ENCODE measurements at regions not wholly inside any gene's neighbourhood (a gene's known extent, or its start where the extent isn't known, plus 50 kb on each side); places are given as distances from the start of the nearest gene placed in this dataset.

DNA sequence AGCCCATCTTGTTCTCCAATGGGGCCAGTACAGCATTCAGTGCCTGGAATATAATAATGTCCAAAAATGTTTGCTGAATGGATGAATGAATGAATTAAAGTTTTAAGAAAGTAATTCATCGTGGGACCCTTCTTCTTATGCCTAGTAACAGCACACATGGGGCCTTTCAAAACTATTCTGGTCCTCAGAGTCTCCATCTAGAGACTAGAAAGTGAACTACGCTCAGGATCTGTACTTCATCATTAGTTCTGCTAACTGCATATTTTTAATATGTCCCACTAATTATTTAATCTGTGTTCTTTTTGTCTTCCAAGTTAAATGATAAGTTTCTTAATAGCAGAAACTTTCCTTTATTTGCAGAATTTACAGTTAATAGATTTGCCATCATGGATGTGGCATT, 172.5 kb downstream of the SMAD2 start:
- DNase-seq = no peak

DNA sequence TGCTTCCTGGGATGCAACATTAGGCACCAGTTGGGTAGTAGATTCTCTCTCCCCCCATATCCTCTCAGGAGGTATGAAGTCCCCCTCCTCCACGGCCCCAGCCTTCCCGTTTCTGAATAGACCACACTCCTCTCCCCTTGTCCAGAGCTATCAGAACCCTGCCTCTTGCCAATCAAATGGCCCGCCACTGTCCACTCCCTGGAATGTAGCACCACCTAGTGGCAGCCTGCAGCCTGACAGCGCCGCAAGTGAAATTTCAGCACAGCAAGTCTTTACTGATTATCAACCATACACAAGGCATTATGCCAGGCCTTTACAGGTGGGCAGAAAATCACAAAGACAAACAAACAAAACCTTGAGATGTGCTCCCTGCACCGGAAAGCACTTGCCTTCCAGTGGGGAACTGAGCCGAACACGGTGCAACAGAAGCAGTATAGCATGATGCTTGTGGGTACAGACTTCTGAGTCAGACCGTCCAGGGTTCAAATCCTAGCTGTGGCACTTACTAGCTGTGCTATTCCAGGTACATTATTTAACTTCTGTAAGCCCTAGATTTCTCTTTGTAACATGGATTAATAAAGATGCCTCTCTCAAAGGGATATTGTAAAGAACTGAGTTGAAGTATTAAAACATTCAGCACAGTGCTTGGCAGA, 174.0 kb downstream of the SMAD2 start:
- DNase-seq = peak; percentile 39

DNA sequence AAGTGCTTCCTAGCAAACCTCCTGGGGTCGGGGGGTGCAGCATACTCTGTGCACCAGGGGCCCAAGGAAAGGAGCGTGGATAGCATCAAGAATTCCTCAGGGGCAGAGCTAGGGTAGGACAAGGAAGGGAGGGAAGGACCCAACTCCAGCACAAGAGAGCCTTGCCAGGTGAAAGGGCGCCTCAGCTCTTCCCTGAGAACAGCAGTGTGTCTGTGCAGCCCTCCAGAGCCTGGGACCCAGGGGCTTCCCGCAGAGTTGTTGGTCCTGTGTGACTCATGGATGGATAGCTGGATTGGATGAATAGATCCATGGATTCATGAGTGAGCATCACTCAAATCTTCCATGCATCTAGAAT, 175.4 kb downstream of the SMAD2 start:
- no peak for DNase-seq

DNA sequence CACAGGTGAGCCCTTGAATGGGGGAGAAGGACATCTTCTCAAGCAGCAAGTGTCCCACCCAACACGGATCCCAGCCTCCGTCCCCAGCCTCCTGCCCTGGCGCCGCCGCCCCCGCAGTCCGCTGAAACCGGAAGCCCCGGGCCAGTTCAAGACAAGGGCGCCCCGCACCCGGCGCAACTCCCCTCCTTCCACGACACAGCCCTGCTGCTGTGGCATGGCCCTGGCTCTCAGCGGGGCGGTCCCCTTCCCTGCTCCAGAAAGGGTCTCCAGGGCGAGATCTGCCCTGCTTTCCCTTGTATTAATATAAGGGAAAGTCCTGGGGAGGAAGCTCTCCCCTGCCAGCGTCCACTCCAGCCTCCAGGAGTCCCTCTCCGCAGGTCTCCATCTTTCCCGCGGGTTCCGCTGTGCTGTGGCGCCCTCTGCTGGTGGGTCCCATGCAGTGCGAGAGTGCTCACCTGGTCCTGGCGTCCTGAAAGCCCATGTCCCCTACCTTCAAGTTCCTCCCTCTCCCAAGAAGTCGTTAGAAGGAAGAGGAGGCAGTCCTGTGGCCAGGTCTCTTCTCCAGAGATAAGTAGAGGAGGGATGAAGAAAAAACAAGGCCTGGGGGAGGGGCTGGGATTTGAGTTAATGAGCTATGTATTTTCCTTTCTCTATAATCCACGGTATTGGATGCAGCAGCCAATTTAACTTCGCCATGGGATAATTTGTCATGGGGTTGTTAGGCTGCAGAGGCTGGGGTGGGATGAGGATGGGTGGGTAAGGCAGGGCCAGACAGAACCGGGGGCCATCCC, 176.0 kb downstream of the SMAD2 start:
- peak; percentile 70 for DNase-seq

DNA sequence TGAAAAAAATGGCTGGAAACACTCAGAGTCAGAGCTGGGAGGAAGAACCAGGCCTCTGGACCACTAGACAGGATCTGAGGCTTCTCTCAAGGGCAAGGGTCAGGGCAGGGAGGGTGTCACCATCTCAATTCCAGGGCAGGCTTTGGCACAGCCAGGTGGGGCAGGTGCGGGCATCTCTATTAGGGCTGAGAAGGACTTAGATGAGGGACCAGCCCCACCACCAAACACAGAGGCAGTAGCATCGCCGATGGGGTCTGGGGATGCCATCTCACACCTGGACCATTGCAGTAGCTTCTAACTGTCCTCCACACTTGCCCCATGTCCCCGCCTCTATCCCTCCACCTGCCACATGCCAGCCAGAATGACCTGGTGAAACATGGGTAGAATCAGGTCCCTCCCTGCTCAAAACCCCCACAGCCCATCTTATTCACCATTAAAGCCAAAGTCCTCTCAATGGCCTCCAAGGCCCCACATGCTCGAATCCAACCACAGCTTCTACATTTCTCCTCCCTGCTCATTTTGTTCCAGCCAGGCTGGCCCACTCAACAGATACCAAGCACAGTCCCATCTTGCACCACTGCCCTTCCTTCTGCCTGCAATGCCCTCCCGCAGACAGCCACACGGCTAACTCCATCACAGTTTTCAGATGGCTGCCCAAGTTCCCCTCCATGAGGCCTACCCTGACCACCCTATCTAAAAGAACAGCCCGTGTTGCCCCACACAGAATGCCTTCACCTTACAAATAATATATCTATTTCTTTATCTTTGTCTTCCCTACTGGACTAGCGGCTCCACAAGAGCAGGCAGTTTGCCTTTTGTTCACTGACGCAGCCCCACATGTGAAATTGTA, 177.4 kb downstream of the SMAD2 start:
- DNase-seq = no peak

DNA sequence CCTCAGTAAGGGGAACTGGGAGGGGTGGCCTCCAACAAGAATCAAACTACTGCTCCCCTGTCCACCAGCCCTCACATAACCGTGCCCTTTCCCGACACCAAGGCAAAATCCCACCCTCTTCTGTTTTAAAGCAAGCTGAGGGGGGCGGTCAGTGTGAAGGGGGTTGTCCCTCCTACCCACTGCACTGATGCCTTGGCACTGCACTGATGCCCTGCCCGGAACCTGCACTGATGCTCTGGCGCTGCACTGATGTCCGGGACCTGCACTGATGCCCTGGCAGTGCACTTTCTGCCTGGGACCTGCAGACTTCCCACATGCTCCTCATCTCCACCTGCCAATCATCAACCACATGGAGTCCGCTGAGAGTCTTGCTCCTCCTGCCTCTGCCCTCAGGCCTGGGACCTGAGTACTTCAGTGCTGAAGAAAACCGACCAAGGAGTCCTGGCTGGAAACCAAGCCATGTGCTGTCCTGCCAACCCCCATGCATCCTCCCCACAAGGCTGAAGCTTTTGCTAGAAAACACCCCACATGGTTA, 179.5 kb downstream of the SMAD2 start:
- no peak for DNase-seq

DNA sequence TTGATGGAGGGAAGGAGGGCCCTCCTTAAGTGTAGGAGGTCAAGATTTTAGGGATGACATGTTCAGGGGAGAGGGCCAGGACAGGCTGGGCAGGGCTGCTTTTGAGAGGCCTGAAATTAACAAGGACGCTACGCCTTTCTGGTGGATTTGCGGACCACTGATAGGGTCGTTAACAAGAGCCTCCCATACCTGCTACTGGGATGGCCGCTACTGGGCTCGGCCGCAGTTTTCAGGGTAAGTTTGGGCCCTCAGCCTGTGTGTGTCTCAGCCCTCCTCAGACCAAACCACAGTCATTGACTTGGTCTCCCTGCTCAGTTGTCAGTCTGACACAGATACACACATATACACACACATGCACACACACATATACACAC, 180.9 kb downstream of the SMAD2 start:
- DNase-seq = no peak

DNA sequence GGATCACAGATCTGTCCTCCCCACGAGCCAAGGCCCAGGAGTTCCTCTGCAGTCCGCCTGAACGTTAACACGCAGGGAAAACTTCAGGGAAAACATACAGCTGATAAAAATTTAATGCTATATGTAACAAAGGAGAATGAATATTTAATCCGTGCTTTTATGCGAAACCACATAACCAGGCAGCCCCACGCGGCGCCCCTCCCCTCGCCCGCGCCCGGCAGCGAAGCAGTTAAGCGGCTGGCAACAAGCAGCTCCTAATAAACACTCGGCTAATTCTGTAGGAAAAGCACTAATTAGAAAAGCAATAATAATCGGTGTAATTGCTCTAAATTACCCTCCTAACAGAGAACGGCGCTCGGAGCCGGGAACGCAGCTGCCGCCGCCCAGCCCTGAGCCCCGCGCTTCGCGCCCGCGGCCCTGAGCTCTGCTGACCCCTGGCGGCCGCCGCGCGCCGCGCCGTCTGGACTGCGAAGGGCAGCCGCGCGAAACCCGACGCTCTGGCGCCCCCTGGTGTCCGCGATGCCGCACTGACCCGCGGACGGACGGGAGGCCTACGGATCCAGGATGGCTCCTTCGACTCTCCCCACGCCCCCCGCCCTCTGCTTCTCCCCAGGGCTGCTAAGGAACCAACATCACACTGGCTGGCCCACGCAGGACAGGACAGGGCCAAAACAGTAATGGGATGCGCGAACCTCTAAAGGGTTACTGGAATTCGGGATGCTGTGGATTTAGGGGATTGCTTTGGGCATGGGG, 181.4 kb downstream of the SMAD2 start:
- peak; percentile 6 for DNase-seq

DNA sequence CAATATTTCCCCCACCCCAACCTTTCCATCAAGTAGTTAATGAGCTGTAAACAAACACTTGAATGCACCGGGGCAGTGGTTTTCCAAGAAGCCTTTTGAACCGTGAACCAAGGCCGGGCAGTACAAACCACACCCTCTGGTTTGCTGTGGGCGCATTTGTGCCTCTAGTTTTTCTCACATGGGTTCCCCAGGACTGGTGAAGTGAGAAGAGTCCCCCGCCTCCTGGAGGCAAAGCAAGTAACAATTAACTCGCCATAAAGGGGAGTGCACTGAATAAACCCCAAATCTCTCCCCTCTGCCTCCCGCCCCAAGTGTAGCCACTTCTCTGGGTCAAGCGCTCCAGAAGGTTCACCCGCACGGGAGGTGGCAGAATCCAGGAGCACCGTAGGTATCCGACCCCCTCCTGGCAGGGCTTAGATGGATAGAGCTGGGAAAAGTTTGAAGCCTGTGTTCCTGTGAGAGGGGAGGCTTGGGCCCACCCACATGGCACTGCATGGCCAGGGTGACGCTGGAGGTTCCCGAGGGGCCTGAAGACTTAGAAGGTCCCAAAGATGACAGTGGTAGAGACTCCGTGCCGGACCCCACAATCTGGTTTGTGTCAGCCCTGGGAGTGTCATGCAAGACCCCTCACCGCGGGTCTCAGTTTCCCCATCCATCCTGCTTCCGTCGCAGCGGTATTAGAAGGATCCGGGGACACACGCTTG, 182.2 kb downstream of the SMAD2 start:
- DNase-seq = no peak

DNA sequence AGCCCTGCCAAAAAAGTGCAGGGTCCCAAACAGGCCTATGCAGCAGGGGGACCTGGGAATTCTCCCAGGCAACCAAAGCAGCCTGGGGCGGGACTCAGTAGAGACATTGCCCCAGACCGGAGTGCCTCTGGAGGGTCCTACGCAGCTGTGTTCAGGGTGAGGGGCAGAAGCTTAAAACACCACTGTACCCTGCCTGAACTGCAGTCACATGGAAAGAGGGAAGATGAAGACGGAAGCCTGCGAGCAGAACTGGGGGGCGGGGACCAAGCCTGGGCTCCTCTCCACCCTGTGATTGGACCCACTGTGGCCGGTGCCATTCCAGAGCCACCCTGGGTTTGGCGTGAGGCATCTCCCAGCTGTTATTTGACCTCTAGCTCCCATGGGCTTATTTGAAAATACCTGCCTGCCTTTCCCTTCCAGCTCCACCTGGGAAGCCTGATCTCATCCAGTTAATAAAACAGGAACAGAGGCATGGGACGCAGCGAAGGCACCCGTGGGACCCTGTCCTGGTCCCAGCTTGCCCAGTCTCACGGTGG, 183.1 kb downstream of the SMAD2 start:
- no peak for DNase-seq

DNA sequence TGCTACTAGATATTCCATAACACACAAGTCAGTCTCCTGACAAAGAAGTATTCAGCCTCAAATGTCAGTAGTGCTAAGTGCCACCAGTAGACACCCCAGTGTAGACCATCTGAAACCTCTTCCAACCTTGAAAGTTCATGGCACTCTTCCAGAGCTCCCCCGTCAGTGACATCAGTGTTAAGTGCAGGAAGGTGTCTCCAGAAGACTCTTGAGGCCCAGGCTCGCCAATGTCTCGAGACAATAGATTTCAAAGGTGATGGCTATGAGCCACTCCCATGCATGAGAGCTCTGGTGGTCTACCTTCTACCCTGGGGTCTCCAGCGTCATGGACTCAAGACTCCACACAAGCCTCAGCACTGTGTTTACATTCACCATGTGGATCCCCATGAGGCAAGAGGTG, 183.8 kb downstream of the SMAD2 start:
- DNase-seq = no peak

DNA sequence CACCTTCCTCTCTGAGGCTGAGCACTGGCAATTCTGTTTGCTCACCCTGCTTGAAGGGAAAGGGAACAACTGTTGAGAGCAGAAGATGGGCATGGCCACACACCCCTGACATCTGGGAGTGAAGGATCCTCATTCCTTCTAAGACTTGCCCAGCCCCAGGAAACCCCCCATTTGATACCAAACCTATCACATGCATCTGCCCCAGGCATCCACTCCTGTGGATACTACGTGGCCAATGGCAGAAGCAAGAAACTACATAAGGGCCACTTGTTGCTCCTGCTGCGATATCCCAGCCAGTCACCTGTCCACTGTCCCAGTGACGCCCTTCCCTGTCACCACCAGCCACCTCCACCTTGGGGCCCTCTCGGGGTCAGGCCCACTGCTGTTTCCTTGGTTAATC, 185.2 kb downstream of the SMAD2 start:
- DNase-seq = no peak

DNA sequence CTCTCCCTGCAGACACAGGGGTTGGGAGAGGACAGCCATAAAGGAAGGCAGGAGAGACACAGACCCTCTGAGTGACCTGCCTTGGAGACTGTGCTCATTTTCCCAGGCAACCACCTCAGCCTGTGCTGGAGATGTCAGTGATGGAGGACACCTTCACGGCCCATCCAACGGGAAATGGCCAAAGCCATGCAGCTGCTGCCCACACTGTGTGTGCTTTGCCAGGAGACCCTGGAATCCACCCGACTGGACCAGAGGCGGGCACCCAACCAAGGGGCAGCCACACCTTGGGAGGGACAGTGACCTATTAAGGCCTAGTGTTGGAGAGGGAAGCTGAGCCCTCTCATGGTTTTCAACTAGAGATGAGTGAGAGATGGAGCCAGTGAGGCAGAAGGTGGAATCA, 192.5 kb downstream of the SMAD2 start:
- DNase-seq = no peak

DNA sequence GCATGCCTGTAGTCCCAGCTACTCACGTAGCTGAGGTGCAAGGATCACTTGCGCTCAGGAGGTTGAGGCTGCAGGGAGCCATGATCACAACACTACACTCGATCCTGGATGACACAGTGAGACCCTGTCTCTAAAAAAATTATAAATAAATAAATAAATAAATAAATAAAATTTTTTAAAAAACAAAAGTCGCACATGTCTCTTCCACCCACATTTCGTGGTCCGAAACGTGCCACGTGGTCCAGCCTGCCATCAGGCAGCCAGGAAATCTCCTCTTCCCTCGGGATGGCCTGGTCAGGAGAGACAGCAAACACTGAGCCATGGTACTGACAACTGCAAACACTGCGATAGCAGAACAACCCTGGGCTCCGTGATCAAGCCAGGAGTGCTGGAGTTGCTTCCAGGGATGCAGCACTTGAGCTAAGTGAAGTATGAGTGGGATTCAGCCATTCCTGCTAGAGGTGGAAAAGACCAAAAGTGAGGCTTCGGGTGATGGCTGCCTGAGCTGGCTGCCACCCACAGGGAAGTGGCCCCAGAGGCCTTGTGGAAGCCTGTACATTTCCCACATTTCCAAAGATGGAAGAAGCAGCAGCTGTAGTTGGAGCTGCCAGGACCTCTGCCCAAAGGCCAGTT, 193.1 kb downstream of the SMAD2 start:
- DNase-seq = no peak

DNA sequence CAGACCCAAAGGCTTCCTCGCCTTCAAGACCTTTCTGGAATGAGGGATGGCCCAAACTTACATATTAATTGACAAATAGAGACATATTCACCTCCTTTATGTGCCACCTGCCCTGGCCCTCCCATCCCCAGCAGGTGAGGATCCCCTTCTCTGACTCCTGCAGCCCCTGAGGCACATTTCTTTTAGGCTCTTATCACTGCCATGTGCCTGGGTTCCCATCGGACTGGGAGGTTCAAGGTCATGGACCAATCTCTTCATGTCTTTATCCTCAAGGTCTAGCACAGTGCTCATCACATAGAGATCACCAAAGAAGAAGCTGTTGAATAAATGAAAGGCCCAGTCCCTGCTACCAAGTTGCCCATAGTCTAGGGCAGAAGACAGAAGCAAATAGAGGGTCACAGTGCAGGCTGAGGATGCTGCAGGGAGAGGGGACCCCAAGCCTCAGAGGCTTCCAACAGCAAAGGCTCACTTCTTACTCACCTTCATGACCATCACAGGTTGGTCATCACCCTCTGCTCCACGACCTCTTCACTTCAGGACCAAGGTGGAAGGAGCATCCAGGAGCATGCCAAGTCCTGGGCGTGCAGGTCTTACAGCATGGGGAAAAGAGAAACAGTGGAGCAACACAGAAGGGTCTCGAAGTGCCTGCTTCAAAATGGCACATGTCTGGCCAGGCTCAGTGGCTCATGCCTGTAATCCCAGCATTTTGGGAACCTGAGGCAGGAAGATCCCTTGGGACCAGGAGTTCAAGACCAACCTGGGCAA, 193.9 kb downstream of the SMAD2 start:
- no peak for DNase-seq

DNA sequence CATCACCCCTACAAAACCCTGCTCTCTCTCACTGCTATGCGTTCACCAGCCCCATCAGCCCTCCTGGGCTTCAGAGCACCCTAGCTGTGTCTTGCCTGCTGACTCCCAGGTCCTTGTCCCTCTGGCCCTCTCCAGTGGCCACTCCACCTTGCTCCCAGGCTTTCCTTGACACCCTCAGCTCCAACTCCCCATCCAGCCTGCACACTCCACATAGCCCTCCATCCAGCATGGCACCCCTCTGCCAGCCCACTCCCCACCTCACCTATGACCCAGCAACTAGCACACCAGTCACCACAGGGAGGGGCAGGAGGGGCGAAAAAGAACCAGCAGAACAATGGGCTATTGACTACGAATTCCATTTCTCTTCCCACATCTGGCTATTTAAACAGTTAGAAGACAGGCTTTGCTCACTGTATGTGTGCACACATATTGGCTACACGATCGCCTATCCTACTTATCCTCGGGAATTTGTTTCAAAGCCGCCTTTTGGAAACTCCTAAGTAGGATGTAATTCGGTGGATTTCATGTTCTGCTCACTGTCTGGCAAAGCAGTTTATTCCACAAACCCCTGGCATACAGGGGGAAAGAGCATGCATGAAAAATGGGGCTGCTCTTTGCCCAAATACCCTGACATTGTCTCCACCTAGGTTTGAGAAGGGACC, 195.3 kb downstream of the SMAD2 start:
- DNase-seq = no peak

DNA sequence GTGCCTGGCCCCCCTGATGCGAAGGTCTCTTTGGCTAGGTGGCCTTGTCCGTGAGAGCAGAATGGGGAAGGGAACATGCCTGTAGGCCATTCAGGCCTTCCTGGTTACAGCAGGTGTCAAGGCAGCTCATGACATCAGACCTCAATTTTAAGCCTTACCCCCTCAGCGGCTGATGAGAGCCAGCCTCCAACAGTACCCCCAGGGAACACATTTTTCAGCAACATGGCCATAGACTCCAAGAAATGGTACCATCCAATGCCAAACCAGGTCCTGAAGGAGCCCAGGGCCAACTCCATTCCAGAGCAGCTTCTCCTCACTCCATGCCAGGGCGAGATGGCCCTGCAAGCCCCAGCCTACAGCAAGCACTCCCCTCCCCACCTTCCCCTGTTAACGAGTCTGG, 199.2 kb downstream of the SMAD2 start:
- DNase-seq = no peak

DNA sequence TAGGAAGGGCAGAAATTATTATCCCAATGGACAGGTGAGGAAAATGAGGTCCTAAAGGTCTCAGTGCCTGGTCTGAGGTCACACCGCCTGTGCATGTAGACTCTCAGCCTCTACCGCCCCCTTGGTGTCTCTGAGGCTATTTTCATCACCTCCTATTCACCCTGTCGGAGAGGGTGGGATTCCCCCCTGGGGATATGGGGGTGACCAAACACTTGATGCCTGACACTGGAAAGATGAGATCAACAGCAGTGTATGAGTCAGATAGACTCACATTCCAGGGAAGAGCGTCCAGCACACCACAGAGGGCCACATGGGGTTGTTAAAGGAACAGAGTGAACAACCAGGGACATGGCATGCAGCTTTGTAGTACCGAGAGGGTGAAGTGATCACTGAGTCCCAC, 199.7 kb downstream of the SMAD2 start:
- no peak for DNase-seq

DNA sequence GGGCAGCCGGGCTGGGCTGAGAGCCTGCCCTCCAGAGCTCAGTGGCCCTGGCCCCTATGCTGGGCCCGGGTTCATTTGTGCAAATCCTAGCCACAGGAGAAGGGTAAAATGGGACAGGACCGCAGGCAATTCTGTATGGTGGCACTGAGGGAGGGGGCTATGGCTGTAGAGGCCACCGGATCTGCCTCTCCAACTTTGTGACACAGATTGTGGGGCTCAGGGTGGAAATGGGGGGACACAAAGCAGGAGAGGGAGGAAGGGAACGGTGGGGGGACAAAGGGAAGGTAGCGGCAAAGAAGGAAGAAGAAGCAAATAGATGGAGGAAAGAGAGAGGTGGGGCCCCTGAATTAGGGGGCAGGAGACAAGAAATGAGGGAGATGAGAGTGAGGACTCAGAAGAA, 201.1 kb downstream of the SMAD2 start:
- DNase-seq = no peak

DNA sequence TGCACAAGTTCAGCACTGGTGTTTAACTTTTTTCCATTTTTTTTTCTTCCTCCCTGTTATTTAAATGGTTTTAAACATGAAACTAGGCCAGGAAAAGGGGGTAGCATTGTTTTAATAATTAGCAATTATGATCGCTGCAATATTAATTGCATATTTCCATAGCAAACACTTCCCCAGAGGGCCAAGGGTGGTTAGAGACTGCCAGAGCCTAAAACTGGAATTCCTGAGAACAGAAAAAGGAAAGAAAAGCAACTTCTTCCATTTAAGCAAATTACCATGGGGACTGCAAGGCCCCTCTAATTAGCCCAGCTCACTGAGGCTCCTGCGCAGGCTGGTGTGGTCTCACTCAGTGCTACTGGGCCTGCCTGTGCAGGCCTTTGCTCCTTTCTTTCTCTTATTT, 201.5 kb downstream of the SMAD2 start:
- no peak for DNase-seq
